HepG2 (cell line): ENCODE measurements at regions not wholly inside any gene's neighbourhood (a gene's known extent, or its start where the extent isn't known, plus 50 kb on each side); places are given as distances from the start of the nearest gene placed in this dataset.

Experiments used
- ARNT ChIP-seq: fragments of 450-650 bp; IDR thresholded peaks from 2 replicates; pipeline ENCODE4 v1.6.1; 2017
- CREB1 ChIP-seq, 2 experiments: fragments of 450-650 bp in 1 of 2; IDR thresholded peaks; 2 replicates each; pipeline ENCODE4 v1.6.1; 2016 to 2017; ENCODE audit warnings: control low read depth in 1 of 2, mild to moderate bottlenecking in 1 of 2, missing compliant biosample characterization in 1 of 2, missing genetic modification characterization in 1 of 2
- EP300 ChIP-seq, 3 experiments: sonication (generic) in 1 of 3; formaldehyde crosslinking in 1 of 3; IDR thresholded peaks; 2 replicates each; pipeline versions ENCODE4 v1.5.1 to v1.6.1; 2011 to 2020; ENCODE audit warnings: low read depth in 2 of 3, low read length in 2 of 3, borderline replicate concordance in 1 of 3, improper control_type of control experiment in 1 of 3, mild to moderate bottlenecking in 1 of 3, missing genetic modification reagents in 1 of 3, moderate library complexity in 1 of 3

- TF ChIP-seq CREB1 (IDR thresholded peaks at IDR 0.05), result no peak
- no peak for TF ChIP-seq CREB1 (CRISPR knock-in tag; IDR thresholded peaks at IDR 0.05)
- peak in 1 of 2 experiments; percentile 21; a peak in 1 of 4 replicates for TF ChIP-seq EP300 (IDR thresholded peaks at IDR 0.05; ENCODE audit: low read depth in 2 of 2, low read length in 2 of 2)
- TF ChIP-seq EP300 (CRISPR knock-in tag; IDR thresholded peaks at IDR 0.05; ENCODE audit: borderline replicate concordance), result no peak
- TF ChIP-seq ARNT, result no peak
These were observed 269.2 kb upstream of the CTNNB1 start for GRCh38 chr3:40930131-40930538.
